Fibroblast of mammary gland (primary cell): ENCODE measurements at regions not wholly inside any gene's neighbourhood (a gene's known extent, or its start where the extent isn't known, plus 50 kb on each side); places are given as distances from the start of the nearest gene placed in this dataset.

Experiments
- DNase-seq: peaks from one replicate; pipeline ENCODE4 v3.0.0-alpha.2; 2010; ENCODE audit warnings: low read depth
- H3K4me3 ChIP-seq: 2 replicates; pipeline ENCODE4 v1.5.1; 2011; ENCODE audit warnings: low read depth, mild to moderate bottlenecking, low read length, moderate library complexity; ENCODE audit not compliant: control insufficient read depth
- TF ChIP-seq, protein P1 (sequence below): conservative IDR thresholded peaks from 2 replicates; pipeline ENCODE4 v1.5.1; 2011; ENCODE audit warnings: low read depth, low read length, inconsistent platforms; ENCODE audit not compliant: control insufficient read depth, insufficient read depth

DNA sequence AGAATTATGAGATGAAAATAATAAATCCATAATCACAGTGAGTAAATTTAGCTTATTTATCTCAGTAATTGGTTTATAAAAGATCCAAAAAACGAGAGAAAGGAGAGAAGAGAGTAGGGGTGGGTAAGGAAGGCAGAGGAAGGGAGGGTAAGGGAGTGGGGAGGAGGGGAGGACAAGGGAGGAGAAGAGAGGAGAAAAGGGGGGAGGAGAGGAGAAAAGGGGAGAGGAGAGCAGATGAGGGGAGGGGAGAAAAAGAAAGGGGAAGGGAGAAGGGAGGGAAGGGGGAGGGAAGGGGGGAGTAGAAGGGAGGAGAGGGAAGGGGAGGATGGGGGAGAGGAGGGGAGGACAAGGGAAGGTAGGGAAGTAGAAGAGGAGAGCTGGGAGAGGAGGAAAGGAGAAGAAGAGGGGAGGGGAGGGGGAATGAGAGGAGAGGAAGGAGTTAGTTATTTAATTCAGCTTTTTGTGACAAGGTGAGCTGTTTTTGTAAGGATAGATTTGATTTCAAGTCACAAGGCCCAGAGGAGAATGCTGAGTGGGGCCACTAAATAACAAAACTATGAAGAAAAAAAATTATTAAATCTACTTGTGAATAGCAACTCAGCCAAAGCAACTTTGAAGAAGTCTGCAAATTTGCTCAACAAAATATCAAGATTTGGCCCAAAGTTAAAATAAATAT, 454.3 kb downstream of the ARAP2 start:
- TF ChIP-seq, protein P1, sequence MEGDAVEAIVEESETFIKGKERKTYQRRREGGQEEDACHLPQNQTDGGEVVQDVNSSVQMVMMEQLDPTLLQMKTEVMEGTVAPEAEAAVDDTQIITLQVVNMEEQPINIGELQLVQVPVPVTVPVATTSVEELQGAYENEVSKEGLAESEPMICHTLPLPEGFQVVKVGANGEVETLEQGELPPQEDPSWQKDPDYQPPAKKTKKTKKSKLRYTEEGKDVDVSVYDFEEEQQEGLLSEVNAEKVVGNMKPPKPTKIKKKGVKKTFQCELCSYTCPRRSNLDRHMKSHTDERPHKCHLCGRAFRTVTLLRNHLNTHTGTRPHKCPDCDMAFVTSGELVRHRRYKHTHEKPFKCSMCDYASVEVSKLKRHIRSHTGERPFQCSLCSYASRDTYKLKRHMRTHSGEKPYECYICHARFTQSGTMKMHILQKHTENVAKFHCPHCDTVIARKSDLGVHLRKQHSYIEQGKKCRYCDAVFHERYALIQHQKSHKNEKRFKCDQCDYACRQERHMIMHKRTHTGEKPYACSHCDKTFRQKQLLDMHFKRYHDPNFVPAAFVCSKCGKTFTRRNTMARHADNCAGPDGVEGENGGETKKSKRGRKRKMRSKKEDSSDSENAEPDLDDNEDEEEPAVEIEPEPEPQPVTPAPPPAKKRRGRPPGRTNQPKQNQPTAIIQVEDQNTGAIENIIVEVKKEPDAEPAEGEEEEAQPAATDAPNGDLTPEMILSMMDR = no peak
- no peak for DNase-seq
- no peak overlapping the region for H3K4me3 ChIP-seq

DNA sequence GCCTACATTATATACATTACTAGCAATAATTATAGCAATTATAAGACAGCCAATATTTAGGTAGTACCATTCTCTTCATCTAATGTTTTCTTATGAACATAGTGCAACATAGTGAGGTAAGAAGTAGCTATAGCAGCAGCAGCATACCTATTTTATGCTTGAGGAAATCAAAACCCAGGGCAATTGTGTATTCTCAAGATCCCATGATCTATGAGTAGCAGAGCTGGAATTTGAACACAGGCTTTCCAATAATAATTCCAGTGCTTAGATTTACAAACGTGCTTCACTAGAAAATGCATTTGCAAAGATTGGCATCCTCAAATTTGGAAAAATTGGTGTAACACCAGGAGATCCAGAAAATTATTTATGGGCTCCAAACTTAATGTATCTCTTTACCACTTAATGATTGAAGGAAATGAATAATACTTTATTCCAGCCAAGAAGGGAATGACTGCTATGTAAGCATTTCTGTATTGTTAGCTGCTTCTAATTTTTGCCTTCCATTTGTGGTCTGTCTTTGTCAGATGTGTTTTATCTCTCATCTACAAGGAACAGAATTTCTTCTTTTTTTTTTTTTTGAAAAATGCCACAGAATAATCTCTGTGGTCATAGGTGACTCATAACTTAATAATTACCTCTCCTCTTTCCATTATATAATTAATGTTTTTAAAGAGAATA, 451.1 kb downstream of the ARAP2 start:
- H3K4me3 ChIP-seq = no peak overlapping the region
- no peak for DNase-seq
- TF ChIP-seq, protein P1 = no peak

DNA sequence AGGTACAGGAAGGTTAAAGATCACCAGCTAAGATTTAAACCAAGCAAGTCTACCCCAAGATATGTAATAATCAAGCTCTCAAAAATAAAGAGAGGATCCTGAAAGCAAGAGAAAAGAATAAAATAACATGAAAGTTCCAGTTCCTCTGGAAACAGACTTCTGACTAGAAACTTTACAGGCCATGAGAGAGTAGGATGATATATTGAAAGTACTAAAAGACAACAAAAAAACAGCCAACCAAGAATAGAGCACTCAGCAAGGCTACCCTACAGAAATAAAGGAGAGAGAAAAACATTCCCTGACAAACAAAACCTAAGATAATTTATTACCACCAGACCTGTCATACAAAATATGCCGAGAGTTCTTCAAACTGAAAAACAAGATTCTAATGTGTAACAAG, 450.5 kb downstream of the ARAP2 start:
- no peak for DNase-seq
- TF ChIP-seq, protein P1 = no peak
- no peak overlapping the region for H3K4me3 ChIP-seq

DNA sequence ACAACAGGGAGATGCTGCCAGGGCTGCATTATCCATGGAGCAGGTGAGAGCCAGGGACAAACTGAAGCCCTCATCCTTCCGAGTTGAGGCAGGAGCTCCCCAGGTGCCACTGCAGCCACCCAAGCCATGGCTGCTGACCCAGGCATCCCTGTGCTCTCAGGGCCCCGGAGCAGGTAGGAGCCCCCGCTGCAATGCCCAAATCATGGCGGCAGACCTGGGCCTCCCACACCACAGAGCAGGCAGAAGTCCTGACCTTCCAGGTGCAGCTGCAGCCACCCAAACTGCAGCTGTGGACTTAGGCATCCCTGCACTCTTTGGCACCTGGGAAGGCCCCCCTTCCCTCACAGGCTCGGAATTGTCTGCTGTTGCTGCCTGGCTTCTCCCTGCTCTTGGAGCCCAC, 443.6 kb downstream of the ARAP2 start:
- H3K4me3 ChIP-seq = no peak overlapping the region
- TF ChIP-seq, protein P1 = no peak
- DNase-seq = no peak

DNA sequence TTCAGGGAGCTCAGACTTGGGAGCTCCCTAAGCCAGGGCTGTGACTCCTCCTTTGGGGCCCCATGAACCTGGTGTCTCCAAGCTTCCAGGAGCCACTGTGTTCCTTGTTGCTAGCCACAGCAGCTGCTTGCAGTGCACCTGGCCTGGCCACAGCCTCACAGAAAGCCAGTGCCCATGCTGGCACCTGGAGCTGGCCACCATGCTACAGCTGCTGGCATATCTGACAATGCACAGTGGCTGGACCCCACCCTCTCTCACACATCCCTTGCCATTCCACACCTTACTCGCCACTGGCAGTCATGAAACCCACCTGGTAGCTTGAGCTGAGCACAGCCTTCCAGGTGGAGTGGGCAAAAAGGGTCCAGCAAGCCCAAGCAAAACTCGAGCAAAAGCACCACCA, 441.7 kb downstream of the ARAP2 start:
- H3K4me3 ChIP-seq = no peak overlapping the region
- DNase-seq = no peak
- TF ChIP-seq, protein P1 = no peak

DNA sequence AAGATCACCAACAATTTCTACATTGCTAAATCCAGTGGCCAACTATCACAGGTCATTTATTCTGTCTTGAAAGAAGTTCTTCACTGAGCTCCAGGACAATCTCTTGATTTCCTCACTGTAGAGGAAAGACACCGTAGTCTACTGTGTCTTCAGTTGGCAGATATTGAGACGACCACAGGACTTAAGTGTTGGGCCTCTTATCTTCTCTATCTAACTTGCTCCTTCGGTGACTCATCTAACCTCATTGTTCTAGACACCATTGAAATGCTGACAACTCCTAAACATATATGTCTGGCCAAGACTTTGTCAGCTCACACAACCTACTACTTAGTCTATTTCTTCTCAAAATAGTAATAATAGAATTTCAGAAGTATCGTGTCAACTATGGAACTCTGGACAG, 425.8 kb downstream of the ARAP2 start:
- DNase-seq = no peak
- H3K4me3 ChIP-seq = no peak overlapping the region
- TF ChIP-seq, protein P1 = no peak
